ACHN (cell line): ENCODE measurements at regions not wholly inside any gene's neighbourhood (a gene's known extent, or its start where the extent isn't known, plus 50 kb on each side); places are given as distances from the start of the nearest gene placed in this dataset.
"Not testable (repeated sequence)": the region's sequence is repeated elsewhere in the genome, so short reads cannot be mapped to it uniquely, and the experiment has no call there.

Experiments
- DNase-seq: peaks from one replicate; pipeline ENCODE4 v3.0.0-alpha.2; 2015
- in situ Hi-C: cut with HindIII; loops from 2 replicates; pipeline ENCODE4 v1.10.0; 2017; ENCODE audit warnings: low sequenced_read_pairs, low pct_ligation_motif_present, low pct_unique_long_range_greater_than_20kb

- in situ Hi-C loops, result no loop called here
- no peak for DNase-seq
Measured at GRCh38 chr9:24381205-24381604, 164.5 kb downstream of the IZUMO3 start.

- DNase-seq, result no peak
- in situ Hi-C loops, result no loop called here
Measured at GRCh38 chr9:24359046-24359445, 186.7 kb downstream of the IZUMO3 start.

GRCh38 chr9:24351973-24352372 is 193.7 kb downstream of the IZUMO3 start:
- DNase-seq, result no peak
- in situ Hi-C loops, result no loop called here

- in situ Hi-C loops, result no loop called here
- no peak for DNase-seq
Measured at GRCh38 chr9:24351258-24351657, 194.4 kb downstream of the IZUMO3 start.

GRCh38 chr9:24342457-24342856 is 203.2 kb downstream of the IZUMO3 start:
- in situ Hi-C loops, result no loop called here
- DNase-seq, result no peak

GRCh38 chr9:24333629-24334028 is 212.1 kb downstream of the IZUMO3 start:
- in situ Hi-C loops, result no loop called here
- DNase-seq, result no peak

GRCh38 chr9:24298912-24299311 is 246.8 kb downstream of the IZUMO3 start:
- DNase-seq, result no peak
- in situ Hi-C loops, result no loop called here

GRCh38 chr9:24297931-24298330 is 247.8 kb downstream of the IZUMO3 start:
- in situ Hi-C loops, result no loop called here
- DNase-seq, result no peak

- in situ Hi-C loops, result no loop called here
Measured at GRCh38 chr9:24296124-24296523, 249.6 kb downstream of the IZUMO3 start.

GRCh38 chr9:24293386-24293785 is 252.3 kb downstream of the IZUMO3 start:
- in situ Hi-C loops, result no loop called here
- DNase-seq, result no peak

More at GRCh38 chr9:24296124-24296523, 249.6 kb downstream of the IZUMO3 start:
- DNase-seq, result no peak

- in situ Hi-C loops, result no loop called here
- DNase-seq, result no peak
Measured at GRCh38 chr9:24286761-24287160, 258.9 kb downstream of the IZUMO3 start.

- in situ Hi-C loops, result no loop called here
- DNase-seq, result no peak
Measured at GRCh38 chr9:24258626-24259025, 287.1 kb downstream of the IZUMO3 start.

- in situ Hi-C loops, result no loop called here
- DNase-seq, result no peak
Measured at GRCh38 chr9:24257726-24258125, 288.0 kb downstream of the IZUMO3 start.

- in situ Hi-C loops, result no loop called here
- DNase-seq, result peak; percentile 32
Measured at GRCh38 chr9:24245988-24246387, 299.7 kb downstream of the IZUMO3 start.

GRCh38 chr9:24242576-24242975 is 303.1 kb downstream of the IZUMO3 start:
- in situ Hi-C loops, result no loop called here
- no peak for DNase-seq

GRCh38 chr9:24218656-24219055 is 327.0 kb downstream of the IZUMO3 start:
- DNase-seq, result no peak
- in situ Hi-C loops, result no loop called here

- in situ Hi-C loops, result no loop called here
- DNase-seq, result no peak
Measured at GRCh38 chr9:24210641-24211040, 335.1 kb downstream of the IZUMO3 start.

- in situ Hi-C loops, result no loop called here
- no peak for DNase-seq
Measured at GRCh38 chr9:24189986-24190385, 355.7 kb downstream of the IZUMO3 start.

- DNase-seq, in situ Hi-C loops: not testable (repeated sequence)
Measured at GRCh38 chr9:24180572-24180971, 354.5 kb upstream of the ELAVL2 start.

- in situ Hi-C loops, result no loop called here
- no peak for DNase-seq
Measured at GRCh38 chr9:24144796-24145195, 318.8 kb upstream of the ELAVL2 start.

- DNase-seq, in situ Hi-C loops: not testable (repeated sequence)
Measured at GRCh38 chr9:24135072-24135471, 309.0 kb upstream of the ELAVL2 start.
